ENCODE measurements at regions not wholly inside any gene's neighbourhood (a gene's known extent, or its start where the extent isn't known, plus 50 kb on each side); places are given as distances from the start of the nearest gene placed in this dataset.

- FAIRE-seq (no peak), DNase-seq (ENCODE audit: insufficient read length, low spot score) (no peak)
- TF ChIP-seq TAF1 (IDR thresholded peaks at IDR 0.05; ENCODE audit: low read depth, low read length) (no peak), POU2F2 (IDR thresholded peaks at IDR 0.05; ENCODE audit: low read depth, low read length) (no peak), PAX5 (IDR thresholded peaks at IDR 0.05; ENCODE audit: insufficient read depth, low read length, severe bottlenecking) (no peak), POLR2AphosphoS5 (IDR thresholded peaks at IDR 0.05; ENCODE audit: low read depth, low read length) (no peak), POLR2A (IDR thresholded peaks at IDR 0.05; ENCODE audit: low read depth, low read length) (no peak), SPI1 (IDR thresholded peaks at IDR 0.05; ENCODE audit: low read depth, low read length) (no peak)
These were observed 130.7 kb upstream of the ZNF648 start for GRCh38 chr1:182192215-182192614.

DNA sequence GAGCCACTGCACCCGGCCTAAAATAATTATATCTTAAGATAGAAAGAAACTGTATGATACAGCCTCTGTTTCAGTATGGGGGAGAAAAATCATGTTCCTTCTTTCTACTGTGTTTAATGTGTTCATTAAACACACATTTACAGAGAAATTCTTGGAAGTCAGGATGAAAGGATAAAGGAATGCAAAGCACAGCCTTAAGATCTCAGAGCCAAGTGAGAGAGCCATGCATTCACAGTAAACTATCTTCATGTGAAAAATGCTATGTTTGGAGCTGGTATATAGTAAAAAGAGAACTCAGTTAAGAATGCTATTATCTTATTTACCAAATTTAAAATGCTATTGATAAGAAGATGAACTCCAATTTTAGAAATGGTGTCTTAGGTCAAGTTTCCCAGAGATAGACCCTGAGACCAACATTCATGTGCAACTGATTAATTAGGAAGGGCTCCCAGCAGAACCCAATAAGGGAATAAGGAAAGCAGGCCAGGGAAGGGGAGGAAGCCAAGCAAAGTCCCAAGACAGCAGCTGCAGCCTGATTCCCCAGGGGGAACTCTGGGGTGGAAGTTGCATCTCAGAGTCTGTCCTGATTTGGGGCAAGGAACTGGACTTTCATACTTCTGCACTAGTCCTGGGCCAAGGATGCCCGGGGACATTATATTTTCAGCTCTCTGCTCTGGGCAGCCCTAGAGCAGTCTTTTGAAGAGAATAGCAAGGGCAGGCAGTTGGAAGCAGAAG, 130.0 kb upstream of the ZNF648 start:
- no peak for FAIRE-seq
- DNase-seq (ENCODE audit: insufficient read length, low spot score) = no peak
- TF ChIP-seq POLR2AphosphoS5 (IDR thresholded peaks at IDR 0.05; ENCODE audit: low read depth, low read length) (no peak), TAF1 (IDR thresholded peaks at IDR 0.05; ENCODE audit: low read depth, low read length) (no peak), POLR2A (IDR thresholded peaks at IDR 0.05; ENCODE audit: low read depth, low read length) (no peak), PAX5 (IDR thresholded peaks at IDR 0.05; ENCODE audit: insufficient read depth, low read length, severe bottlenecking) (no peak), POU2F2 (IDR thresholded peaks at IDR 0.05; ENCODE audit: low read depth, low read length) (no peak), SPI1 (IDR thresholded peaks at IDR 0.05; ENCODE audit: low read depth, low read length) (no peak)

GRCh38 chr1:182189535-182190066, 128.1 kb upstream of the ZNF648 start:
- TF ChIP-seq POU2F2 (IDR thresholded peaks at IDR 0.05; ENCODE audit: low read depth, low read length) (no peak), POLR2A (IDR thresholded peaks at IDR 0.05; ENCODE audit: low read depth, low read length) (no peak), TAF1 (IDR thresholded peaks at IDR 0.05; ENCODE audit: low read depth, low read length) (no peak), SPI1 (IDR thresholded peaks at IDR 0.05; ENCODE audit: low read depth, low read length) (no peak), PAX5 (IDR thresholded peaks at IDR 0.05; ENCODE audit: insufficient read depth, low read length, severe bottlenecking) (no peak), POLR2AphosphoS5 (IDR thresholded peaks at IDR 0.05; ENCODE audit: low read depth, low read length) (no peak)
- DNase-seq (ENCODE audit: insufficient read length, low spot score) (no peak), FAIRE-seq (no peak)

- FAIRE-seq (no peak), DNase-seq (ENCODE audit: insufficient read length, low spot score) (no peak)
- no peak for TF ChIP-seq POU2F2 (IDR thresholded peaks at IDR 0.05; ENCODE audit: low read depth, low read length)
- TF ChIP-seq PAX5 (IDR thresholded peaks at IDR 0.05; ENCODE audit: insufficient read depth, low read length, severe bottlenecking) = no peak
- no peak for TF ChIP-seq POLR2A (IDR thresholded peaks at IDR 0.05; ENCODE audit: low read depth, low read length)
- no peak for TF ChIP-seq SPI1 (IDR thresholded peaks at IDR 0.05; ENCODE audit: low read depth, low read length)
- no peak for TF ChIP-seq POLR2AphosphoS5 (IDR thresholded peaks at IDR 0.05; ENCODE audit: low read depth, low read length)
- no peak for TF ChIP-seq TAF1 (IDR thresholded peaks at IDR 0.05; ENCODE audit: low read depth, low read length)
These were observed 125.2 kb upstream of the ZNF648 start for GRCh38 chr1:182186757-182187146.

GRCh38 chr1:182185842-182186756, 124.6 kb upstream of the ZNF648 start:
- DNase-seq (ENCODE audit: insufficient read length, low spot score) = no peak
- no peak for FAIRE-seq
- no peak for TF ChIP-seq POLR2A (IDR thresholded peaks at IDR 0.05; ENCODE audit: low read depth, low read length)

DNA sequence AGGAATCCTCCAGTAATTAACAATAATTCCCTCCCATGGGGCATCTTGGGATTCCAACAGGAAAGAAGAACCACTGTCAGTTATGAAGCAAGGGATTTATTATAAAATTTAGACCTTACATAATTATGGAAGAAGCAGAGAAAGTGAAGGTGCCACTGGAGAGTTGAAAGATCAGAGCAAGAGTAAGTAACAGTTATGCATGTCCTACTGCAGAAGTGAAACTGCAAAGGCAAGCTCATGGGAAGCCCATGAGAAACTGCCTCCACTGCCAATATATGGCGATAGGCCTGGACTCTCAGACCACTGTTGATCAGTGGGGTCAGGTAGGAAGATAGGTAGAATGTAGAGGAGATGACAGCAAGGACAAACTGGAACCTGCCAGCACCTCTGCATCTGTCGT, 123.6 kb upstream of the ZNF648 start:
- no peak for FAIRE-seq
- TF ChIP-seq TAF1 (IDR thresholded peaks at IDR 0.05; ENCODE audit: low read depth, low read length) = no peak
- no peak for TF ChIP-seq PAX5 (IDR thresholded peaks at IDR 0.05; ENCODE audit: insufficient read depth, low read length, severe bottlenecking)
- TF ChIP-seq SPI1 (IDR thresholded peaks at IDR 0.05; ENCODE audit: low read depth, low read length) = peak; percentile 69
- no peak for TF ChIP-seq POU2F2 (IDR thresholded peaks at IDR 0.05; ENCODE audit: low read depth, low read length)
- TF ChIP-seq POLR2A (IDR thresholded peaks at IDR 0.05; ENCODE audit: low read depth, low read length) = no peak

GRCh38 chr1:182183606-182184005, 122.1 kb upstream of the ZNF648 start:
- FAIRE-seq = no peak

More for the DNA sequence above, 123.6 kb upstream of the ZNF648 start:
- DNase-seq (ENCODE audit: insufficient read length, low spot score) = no peak

GRCh38 chr1:182182311-182182710, 120.8 kb upstream of the ZNF648 start:
- no peak for TF ChIP-seq SPI1 (IDR thresholded peaks at IDR 0.05; ENCODE audit: low read depth, low read length)
- no peak for TF ChIP-seq POU2F2 (IDR thresholded peaks at IDR 0.05; ENCODE audit: low read depth, low read length)
- TF ChIP-seq TAF1 (IDR thresholded peaks at IDR 0.05; ENCODE audit: low read depth, low read length) = no peak
- no peak for TF ChIP-seq POLR2AphosphoS5 (IDR thresholded peaks at IDR 0.05; ENCODE audit: low read depth, low read length)
- TF ChIP-seq POLR2A (IDR thresholded peaks at IDR 0.05; ENCODE audit: low read depth, low read length) = no peak
- DNase-seq (ENCODE audit: insufficient read length, low spot score) (no peak), FAIRE-seq (no peak)

More at GRCh38 chr1:182183606-182184005, 122.1 kb upstream of the ZNF648 start:
- TF ChIP-seq POLR2A (IDR thresholded peaks at IDR 0.05; ENCODE audit: low read depth, low read length) (no peak), TAF1 (IDR thresholded peaks at IDR 0.05; ENCODE audit: low read depth, low read length) (no peak)
- no peak for DNase-seq (ENCODE audit: insufficient read length, low spot score)

- DNase-seq (ENCODE audit: insufficient read length, low spot score) (no peak), FAIRE-seq (peak; percentile 9)
- TF ChIP-seq POU2F2 (IDR thresholded peaks at IDR 0.05; ENCODE audit: low read depth, low read length) (no peak), TAF1 (IDR thresholded peaks at IDR 0.05; ENCODE audit: low read depth, low read length) (no peak), POLR2AphosphoS5 (IDR thresholded peaks at IDR 0.05; ENCODE audit: low read depth, low read length) (no peak), POLR2A (IDR thresholded peaks at IDR 0.05; ENCODE audit: low read depth, low read length) (no peak), PAX5 (IDR thresholded peaks at IDR 0.05; ENCODE audit: insufficient read depth, low read length, severe bottlenecking) (no peak), SPI1 (IDR thresholded peaks at IDR 0.05; ENCODE audit: low read depth, low read length) (no peak)
These were observed 119.7 kb upstream of the ZNF648 start for GRCh38 chr1:182181167-182181572.
